NOMO-1 treated with DMSO at 0.1 percent for 48 hours (cell line): ENCODE measurements at regions not wholly inside any gene's neighbourhood (a gene's known extent, or its start where the extent isn't known, plus 50 kb on each side); places are given as distances from the start of the nearest gene placed in this dataset.
"Not testable (repeated sequence)": the region's sequence is repeated elsewhere in the genome, so short reads cannot be mapped to it uniquely, and the experiment has no call there.

Experiments
- DNase-seq: peaks from one replicate; lab custom pipeline; 2025; ENCODE audit not compliant: unreplicated experiment; lab: John Stamatoyannopoulos, UW

DNA sequence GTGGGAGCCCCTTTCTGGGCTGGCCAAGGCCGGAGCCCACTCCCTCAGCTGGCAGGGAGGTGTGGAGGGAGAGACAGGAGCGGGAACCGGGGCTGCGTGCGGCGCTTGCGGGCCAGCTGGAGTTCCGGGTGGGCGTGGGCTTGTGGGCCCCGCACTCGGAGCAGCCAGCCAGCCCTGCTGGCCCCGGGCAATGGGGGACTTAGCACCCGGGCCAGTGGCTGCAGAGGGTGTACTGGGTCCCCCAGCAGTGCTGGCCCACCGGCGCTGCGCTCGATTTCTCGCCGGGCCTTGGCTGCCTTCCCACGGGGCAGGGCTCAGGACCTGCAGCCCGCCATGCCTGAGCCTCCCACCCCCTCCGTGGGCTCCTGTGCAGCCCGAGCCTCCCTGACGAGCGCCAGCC lies 1082.5 kb downstream of the PCDH17 start:
- not testable (repeated sequence) for DNase-seq

DNA sequence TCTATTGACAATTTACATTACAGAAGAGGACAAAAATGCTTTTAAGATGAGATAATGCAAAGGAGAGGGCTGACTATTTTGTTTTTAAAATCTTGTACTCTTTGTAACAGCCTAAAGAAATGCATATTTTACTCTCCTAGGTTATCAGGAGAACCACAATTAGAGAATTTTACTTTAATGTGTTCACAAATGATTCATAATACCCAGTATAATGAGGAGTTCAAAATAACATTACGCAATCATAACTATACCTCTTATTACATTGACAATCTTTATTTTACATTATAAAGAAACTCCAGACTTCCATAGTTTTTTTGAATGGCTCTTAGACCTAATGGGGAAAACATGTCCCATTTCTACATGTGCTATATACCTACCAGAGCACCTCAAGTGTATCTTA lies 1089.7 kb downstream of the PCDH17 start:
- DNase-seq: no peak

DNA sequence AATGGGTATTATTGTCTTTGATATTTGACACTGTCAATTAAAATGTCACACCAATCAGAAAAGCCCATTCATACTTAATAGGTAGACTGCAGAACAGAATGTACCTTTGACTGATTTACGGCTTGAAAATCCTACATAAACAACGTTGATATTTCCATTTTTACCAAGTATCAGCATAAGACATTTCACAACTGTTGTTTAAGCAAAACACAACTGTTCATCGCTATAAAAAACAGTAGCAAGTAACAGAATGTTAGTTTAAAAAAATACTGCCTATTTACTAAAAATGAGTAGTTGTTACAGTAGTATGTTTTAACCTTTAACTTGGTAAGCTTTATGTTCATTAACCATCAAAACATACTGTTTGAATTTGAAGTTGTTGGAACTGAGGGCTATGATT lies 1096.6 kb downstream of the PCDH17 start:
- no peak for DNase-seq

DNA sequence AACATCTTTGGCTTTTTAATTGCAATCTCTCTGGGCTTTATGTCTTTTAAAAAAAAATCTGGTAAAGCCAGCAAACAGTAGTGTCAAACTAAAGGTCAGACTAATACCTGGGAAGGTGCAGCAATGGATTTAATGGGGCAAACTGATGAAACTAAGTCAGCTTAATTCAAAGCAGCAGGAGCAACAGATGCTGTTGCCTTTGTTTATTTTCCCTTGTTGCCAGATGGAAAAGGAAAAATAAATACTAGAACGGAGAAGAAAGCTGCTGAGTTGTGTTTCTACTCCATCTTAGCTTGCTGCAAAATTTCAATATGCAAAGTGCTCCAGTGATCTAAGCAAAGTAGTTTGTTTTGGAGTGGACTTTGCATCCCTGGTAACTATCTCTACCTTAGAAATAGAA lies 1097.8 kb downstream of the PCDH17 start:
- no peak for DNase-seq

DNA sequence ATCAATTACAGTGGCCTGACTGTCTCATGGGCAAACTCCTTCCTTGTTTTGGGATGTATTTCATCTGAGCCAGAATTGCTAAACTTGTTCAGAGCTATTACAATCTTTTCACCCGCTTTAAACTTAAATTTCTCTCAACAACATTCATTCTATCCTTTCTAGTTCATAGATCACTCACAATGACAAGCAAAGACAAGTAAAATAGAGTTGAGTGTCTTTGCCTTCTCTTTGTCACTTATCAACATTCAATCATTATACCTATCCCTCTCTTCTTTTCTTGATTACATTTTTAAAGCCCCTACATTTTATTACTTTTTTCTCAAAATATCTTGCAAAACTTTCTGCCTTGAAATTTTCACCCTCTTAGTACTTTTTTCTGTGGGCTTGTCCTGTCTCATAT lies 1113.1 kb downstream of the PCDH17 start:
- DNase-seq: no peak

DNA sequence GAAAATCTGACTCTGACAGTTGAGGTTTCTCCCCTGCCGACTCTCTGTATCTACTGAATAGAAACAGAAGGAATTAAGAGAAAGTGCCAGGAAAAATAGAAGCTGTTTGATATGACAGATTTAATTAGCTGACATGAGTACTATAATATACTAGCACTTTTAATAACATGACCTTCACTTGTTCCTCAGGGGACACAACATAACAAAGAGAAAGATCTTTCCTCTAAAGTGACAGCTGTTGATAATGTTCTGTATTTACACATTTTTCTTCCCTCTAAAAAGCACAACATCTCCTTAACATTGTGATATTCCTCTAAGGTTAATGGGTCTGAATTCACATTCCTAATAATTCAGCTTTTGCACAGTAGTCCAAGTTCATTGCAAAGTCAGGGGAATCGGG lies 1136.0 kb downstream of the PCDH17 start:
- DNase-seq: no peak

DNA sequence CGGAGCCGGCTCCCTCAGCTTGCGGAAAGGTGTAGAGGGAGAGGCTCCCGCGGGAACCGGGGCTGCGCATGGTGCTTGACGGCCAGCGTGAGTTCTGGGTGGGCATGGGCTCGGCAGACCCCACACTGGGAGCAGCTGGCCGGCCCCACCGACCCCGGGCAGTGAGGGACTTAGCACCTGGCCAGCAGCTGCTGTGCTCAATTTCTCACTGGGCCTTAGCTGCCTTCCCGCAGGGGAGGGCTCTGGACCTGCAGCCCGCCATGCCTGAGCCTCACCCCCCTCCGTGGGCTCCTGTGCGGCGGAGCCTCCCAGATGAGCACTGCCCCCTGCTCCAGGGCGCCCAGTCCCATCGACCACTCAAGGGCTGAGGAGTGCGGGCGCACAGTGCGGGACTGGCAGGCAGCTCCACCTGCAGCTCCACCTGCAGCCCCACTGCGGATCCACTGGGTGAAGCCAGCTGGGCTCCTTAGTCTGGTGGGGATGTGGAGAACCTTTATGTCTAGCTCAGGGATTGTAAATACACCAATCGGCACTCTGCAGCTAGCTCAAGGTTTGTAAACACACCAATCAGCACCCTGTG lies 1141.8 kb downstream of the PCDH17 start:
- no peak for DNase-seq

DNA sequence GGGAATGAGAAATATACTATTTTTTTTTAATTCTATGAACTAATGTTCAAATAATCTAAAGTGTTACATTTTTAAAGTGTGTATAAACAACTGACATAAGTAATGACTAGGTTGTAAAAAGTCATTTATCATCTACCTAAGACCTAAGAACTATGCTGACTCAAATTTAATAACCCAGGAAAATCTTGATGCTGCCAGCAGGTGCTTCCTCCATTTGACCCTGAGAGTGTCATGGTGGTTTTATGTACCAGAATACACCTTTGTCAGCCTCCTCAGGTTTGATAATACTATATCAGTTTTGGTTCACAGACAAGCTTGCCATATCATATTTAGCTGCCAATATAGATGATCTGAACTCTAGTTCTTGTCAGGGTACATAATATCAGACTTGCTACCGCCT lies 1151.2 kb downstream of the PCDH17 start:
- no peak for DNase-seq

DNA sequence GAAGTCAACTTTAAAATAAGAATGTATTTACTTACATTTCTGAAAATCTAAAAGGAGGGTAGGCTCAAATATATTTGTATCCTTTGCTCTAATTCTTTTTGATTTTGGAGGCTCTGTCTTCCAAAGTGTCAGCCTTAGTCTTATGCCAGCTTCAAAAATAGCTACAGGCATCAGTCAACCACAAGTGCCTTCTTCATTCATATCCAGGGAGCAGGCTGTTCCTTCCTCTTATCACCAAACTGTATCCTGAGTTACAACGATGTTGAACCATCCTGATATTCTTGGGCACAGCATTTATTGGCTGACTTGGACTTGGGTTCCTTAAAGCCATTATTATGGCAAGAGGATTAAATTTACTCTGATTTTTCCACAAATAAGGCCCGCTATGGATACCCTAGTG lies 1161.3 kb downstream of the PCDH17 start:
- no peak for DNase-seq

DNA sequence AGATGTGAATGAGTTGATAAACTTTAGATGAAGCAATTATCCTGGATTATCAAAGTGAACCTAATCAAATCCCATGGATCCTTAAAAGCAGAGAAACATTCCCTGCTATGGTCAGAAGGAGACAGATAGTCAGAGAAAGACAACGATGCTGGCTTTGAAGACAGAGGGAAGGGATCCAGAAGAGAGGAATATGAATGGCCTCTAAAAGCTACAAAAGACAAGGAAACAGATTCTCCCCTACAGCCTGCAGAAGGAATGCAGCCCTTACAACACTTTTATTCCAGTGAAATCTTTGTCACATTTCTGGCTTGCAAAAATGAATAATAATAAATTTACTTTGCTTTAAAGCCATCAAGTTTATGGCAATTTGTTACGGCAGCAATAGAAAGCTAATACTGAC lies 1164.2 kb downstream of the PCDH17 start:
- DNase-seq: no peak

DNA sequence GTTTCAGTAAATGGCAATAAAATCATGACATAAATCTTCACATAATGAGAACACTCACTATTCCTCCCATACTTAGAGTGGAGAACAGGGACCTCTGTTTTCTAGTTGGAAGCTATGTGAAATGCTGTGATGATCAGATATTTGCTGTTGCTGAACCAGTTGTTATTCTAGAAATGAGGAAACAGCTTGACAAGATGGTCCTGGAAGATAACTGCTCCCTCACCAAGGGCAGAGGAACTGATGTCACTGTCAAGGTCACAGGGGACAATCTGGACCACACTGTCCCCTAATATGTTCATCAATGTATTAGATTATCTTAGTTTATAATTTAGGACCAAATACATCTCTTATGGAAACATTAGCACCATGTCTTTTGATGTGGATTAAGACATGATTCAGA lies 1173.3 kb downstream of the PCDH17 start:
- no peak for DNase-seq

DNA sequence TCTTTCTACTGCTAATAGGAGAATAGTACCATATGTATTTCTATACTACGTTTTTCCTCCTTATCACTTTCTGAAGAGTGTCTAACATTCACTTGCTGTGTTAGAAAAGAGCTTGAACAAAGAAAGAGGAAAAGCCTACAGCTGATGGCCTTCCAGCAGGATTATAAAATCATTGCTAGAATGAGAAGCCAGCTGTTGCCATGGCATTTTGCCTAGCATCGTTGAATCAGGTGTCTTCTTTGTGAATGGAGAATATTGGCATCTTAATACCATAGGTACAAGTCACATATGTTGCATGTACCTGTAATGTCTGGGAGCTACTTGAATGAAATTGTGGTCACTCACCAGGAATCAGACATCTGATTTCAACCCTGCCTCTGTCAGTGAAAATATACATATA lies 1174.9 kb downstream of the PCDH17 start:
- no peak for DNase-seq

DNA sequence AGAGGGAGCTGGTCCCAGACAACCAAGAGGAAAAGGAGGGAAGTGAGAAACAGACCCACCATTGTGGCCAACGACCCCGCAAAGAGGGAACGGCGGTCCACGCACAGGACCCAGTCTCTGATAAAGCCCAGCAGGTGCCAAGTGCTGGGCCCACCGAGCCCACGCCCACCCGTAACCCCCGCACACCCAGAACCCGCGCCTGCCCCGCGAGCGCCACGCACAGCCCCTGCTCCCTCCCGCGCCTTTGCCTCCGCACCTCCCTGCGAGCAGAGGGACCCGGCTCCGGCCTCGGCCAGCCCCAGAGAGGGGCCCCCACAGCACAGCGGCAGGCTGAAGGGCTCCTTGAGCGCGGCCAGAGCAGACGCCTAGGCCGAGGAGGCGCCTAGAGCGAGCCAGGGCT lies 1192.2 kb downstream of the PCDH17 start:
- no peak for DNase-seq

DNA sequence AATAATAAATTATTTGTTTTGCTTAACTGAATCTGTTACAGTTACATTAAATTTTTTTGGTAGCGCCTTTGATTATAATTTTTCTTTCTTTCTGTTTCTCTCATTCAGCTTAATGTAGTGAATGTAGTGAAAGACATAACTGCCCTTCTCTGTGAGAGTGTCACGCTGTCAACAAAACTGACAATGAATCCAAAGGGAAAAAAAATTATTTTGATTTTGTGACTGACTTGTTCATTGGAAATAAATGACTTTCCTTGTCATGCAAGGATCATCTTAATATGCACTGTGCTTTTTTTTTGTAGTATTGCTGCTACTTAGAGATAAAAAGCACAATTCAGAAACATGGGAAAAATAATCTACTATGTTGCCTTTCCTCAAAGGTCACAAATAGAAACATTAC lies 1196.4 kb downstream of the PCDH17 start:
- no peak for DNase-seq

DNA sequence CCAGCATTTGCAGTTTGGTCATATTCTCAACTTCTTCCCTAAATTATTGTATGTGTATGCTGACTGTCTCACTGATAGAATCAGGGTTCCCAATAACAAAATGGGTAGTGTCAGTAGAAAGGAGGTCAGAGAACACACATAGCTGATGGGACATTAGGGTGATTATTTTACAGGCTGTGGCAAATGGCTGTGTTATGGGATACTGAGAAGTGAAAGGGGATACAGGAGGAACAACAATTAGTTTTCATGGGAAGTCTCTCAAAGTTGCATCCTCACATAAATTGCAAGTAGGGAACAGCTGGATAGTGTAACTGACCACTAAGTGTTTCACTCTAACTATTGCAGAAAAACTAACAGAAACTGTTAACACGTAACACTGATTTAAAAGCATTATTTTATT lies 1199.3 kb downstream of the PCDH17 start:
- no peak for DNase-seq

DNA sequence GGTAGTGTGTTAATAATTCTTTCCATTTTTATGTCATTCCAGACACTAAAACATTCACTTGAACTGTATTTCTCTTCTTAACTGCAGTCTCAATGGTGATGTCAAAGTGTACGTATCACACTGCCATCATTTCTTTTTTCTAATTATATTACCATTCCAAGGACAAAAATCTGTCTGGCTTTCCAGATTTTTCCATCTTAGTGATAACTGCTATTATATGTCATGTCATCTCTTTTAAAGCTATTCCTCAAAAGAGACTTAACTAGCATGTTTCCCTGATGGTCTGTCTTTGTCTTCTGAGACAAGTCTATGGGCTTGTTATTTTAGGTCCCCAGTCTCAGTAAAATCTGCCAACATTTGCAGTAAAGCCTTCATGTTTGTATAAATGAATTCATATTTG lies 1207.1 kb downstream of the PCDH17 start:
- no peak for DNase-seq

DNA sequence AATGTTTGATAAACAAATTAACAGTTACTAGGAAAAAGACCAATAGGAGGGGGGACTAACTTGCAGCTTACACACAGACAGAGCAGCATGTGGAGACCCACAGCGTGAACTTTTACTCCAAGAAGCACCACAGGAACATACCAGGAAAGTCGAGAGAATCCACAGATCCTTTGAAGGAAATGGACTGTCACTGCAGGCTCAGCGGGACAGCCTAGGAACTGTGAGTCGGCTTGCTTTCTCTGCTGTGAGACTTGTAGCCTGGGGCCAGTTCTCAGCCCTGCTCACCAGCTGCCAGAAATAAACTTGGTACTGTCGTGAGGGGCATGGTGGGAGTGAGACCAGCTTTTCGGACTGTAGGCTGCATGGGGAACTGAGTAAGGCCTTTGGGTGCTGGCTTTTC lies 1211.5 kb downstream of the PCDH17 start:
- DNase-seq: no peak

DNA sequence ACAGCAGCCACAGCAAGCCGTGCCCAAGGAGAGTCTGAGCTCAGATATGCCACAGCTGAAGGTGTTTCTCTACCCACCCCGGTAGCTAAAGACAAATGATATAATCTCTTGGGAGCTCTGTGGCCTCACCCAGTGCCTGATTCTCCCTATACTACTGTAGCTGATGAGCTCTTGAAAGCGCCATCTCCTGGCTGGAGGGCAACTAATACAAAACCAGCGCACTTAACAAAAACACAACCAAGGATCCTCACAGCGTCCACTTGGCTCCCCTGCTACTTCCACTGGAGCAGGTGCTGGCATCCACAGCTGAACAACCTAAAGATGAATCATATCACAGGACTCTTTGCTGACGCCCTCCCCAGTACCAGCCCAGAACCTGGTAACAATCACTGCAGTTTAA lies 1212.0 kb downstream of the PCDH17 start:
- DNase-seq: no peak

DNA sequence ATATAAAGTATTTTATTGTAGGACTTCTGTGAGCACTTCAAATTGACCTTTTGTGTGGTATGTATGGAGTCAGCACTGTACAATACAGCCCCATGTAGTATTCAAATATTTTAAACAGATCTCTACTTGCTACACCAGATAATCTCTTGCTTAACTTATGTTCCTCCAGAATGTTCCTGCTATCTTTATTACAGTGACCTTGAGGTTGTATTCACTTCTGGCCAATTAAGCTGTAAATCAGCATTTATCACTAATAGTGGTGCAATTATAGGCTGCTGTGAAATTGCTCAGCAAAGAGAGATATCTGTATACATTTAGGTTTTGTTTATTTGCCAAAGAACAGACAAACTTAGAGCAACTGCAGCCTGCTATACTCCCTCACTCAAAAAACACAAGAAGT lies 1218.6 kb downstream of the PCDH17 start:
- no peak for DNase-seq

DNA sequence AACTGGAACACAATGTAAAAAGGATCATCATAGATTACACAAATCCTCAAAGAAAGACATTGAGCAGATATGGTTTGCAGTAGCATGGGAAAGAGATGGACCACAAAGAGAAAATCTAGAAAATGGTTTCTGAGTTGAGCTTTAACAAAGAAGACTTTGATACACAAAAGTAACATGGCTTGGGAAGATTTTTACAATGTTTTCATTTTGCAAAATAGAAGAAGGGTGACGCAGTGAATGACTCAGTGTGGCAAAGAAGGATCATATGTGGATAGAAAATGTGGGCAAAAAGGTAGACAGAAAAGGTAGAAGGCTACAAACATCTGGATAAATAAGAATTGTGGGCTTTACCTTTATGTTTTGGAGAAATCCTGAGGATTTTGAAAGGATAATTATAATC lies 1220.5 kb downstream of the PCDH17 start:
- DNase-seq: no peak

DNA sequence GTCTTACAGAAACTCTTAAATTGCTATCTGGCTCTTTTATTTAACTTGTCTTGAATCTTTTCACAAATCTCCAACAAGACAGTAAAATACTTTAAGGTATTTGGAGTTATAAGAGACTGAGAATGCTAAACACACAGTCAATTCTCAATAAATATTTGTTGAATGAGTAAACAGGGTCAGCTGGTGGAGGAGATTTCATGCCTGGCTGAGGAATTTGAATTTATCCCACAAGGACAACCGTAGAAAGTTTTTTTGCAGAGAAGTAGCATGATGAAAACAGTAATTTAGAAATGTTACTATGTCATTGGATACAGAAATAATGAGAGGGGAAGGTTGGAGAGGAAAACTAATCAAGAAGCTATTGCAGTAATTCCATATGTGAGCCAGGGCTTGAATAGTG lies 1223.7 kb downstream of the PCDH17 start:
- DNase-seq: no peak

DNA sequence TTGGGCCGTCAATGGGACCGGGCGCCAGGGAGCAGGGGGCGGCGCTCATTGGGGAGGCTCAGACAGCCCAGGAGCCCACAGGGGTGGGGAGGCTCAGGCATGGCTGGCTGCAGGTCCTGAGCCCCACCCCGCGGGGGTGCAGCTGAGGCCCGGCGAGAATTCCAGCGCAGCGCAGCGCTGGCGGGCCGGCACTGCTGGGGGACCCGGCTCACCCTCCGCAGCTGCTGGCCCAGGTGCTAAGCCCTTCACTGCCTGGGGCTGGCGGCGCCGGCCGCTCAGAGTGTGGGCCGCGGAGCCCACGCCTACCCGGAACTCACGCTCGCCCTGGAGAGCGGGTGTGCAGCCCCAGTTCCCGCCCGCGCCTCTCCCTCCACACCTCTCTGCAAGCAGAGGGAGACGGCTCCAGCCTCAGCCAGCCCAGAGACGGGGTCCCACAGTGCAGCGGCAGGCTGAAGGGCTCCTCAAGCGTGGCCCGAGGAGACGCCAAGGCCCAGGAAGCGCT lies 1227.4 kb downstream of the PCDH17 start:
- DNase-seq: no peak

DNA sequence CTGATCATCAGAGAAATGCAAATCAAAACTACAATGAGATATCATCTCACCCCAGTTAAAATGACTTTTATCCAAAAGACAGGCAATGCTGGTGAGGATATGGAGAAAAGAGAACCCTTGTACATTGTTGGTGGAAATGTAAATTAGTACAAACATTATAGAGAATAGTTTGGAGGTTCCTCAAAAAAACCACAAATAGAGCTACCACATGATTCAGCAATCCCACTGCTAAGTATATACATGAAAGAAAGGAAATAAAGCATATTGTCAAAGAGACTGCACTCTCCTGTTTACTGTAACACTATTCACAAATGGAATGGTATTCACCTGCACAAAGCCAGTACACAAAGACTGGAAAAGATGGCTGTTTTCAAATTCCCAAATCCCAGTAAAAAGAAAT lies 1233.7 kb downstream of the PCDH17 start:
- DNase-seq: peak; percentile 77

DNA sequence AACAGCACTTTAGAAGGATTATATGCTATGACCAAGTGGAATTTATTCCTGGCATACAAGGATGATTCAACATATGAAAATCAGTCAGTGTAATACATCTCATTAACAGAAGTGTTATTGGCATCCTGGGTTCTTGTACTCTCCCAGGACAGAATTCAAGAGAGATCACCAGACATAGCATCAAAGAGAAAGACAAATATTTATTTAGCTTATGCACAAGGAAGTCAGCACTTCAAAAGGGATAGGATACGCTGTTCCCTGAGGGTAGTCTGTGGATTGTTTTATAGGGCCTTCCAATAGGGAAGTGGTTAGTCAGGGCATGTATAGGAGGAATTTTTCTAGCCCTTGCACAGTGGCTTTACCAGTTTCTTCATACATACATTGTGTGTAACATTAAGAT lies 1238.0 kb downstream of the PCDH17 start:
- DNase-seq: no peak
